DOHH2 (cell line): ENCODE measurements at regions not wholly inside any gene's neighbourhood (a gene's known extent, or its start where the extent isn't known, plus 50 kb on each side); places are given as distances from the start of the nearest gene placed in this dataset.

Experiments
- H3F3A ChIP-seq: fragments of 200-600 bp; sonication (generic), shearing (Covaris generic); 2 replicates; pipeline ENCODE4 v1.6.0; 2016; ENCODE audit warnings: antibody characterized with exemption, mild to moderate bottlenecking; ENCODE audit not compliant: control insufficient read depth, insufficient read depth
- H3K27ac ChIP-seq: fragments of 200-600 bp; sonication (generic); 2 replicates; pipeline ENCODE4 v1.5.1; 2014; ENCODE audit warnings: low read depth, mild to moderate bottlenecking, low read length, moderate library complexity
- H3K27me3 ChIP-seq: fragments of 200-600 bp; sonication (generic); 2 replicates; pipeline ENCODE4 v1.6.1; 2014; ENCODE audit warnings: mild to moderate bottlenecking, low read length, mixed read lengths; ENCODE audit not compliant: control insufficient read depth
- H3K36me3 ChIP-seq: fragments of 200-600 bp; sonication (generic); 2 replicates; pipeline ENCODE4 v1.6.1; 2014; ENCODE audit warnings: mild to moderate bottlenecking, low read length, moderate library complexity, mixed read lengths; ENCODE audit not compliant: control insufficient read depth
- H3K4me1 ChIP-seq: fragments of 200-600 bp; sonication (generic); 2 replicates; pipeline ENCODE4 v1.6.1; 2014; ENCODE audit warnings: mild to moderate bottlenecking, low read length, mixed read lengths; ENCODE audit not compliant: control insufficient read depth
- H3K4me2 ChIP-seq: fragments of 200-600 bp; sonication (generic); 2 replicates; pipeline ENCODE4 v1.6.0; 2014; ENCODE audit warnings: mild to moderate bottlenecking, low read length, moderate library complexity
- H3K4me3 ChIP-seq: fragments of 200-600 bp; sonication (generic); 2 replicates; pipeline ENCODE4 v1.5.1; 2014; ENCODE audit warnings: mild to moderate bottlenecking, low read length, mixed read lengths
- H3K79me2 ChIP-seq: fragments of 200-600 bp; sonication (generic); 2 replicates; pipeline ENCODE4 v1.6.1; 2014; ENCODE audit warnings: mild to moderate bottlenecking, low read length, mixed read lengths; ENCODE audit not compliant: control insufficient read depth
- H3K9me2 ChIP-seq: fragments of 200-600 bp; sonication (generic); replicated peaks from 2 replicates; pipeline ENCODE4 v1.6.1; 2014; ENCODE audit warnings: mild to moderate bottlenecking, low read length, mixed read lengths; ENCODE audit not compliant: control insufficient read depth
- H3K9me3 ChIP-seq: fragments of 200-600 bp; sonication (generic); 2 replicates; pipeline ENCODE4 v1.6.1; 2014; ENCODE audit warnings: antibody characterized with exemption, low read length, mixed read lengths; ENCODE audit not compliant: control insufficient read depth, insufficient read depth
- H4K20me1 ChIP-seq: fragments of 200-600 bp; sonication (generic); 2 replicates; pipeline ENCODE4 v1.6.0; 2014; ENCODE audit warnings: low read depth, mild to moderate bottlenecking, antibody characterized with exemption, low read length, moderate library complexity; ENCODE audit not compliant: control insufficient read depth, insufficient read depth
- CTCF ChIP-seq: fragments of 200-600 bp; sonication (generic); IDR thresholded peaks from one replicate; pipeline ENCODE4 v1.5.1; 2014; ENCODE audit warnings: antibody characterized with exemption, mild to moderate bottlenecking, low read depth, low read length; ENCODE audit not compliant: poor library complexity, severe bottlenecking
- EZH2phosphoT487 ChIP-seq: fragments of 200-600 bp; sonication (generic); IDR thresholded peaks from 2 replicates; pipeline ENCODE4 v1.6.1; 2017; ENCODE audit warnings: borderline replicate concordance, mild to moderate bottlenecking, antibody characterized with exemption, low read length, moderate library complexity, mixed read lengths

DNA sequence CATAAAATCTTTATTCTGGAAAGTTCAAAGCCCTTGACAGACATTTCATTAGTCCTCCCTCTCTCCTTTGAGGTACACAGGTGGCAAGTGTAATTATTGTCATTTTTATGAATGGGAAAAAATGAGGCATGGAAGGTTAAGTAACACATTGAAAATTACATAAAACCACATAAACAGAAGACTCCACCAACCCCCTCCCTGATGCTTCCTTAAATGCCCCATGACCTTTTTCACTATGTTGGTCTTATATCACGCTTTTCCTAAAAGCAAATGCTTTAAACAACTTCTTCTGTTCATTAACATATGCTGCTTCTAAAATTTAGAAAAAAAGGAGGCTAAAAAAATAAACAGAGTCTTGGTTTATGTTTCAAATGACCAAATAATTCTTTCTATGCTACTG, 648.4 kb downstream of the PTPRC start:
- H3K36me3 ChIP-seq: no peaks in the 10 kb centered on the region
- TF ChIP-seq EZH2phosphoT487 (no peak), CTCF (no peak)
- H3K27ac ChIP-seq: no peak overlapping the region
- no peak overlapping the region for H3K4me2 ChIP-seq
- no peaks in the 10 kb centered on the region for H3K9me2 ChIP-seq
- no peaks in the 10 kb centered on the region for H3F3A ChIP-seq
- H3K9me3 ChIP-seq: no peaks in the 10 kb centered on the region
- H4K20me1 ChIP-seq: no peaks in the 10 kb centered on the region
- H3K4me1 ChIP-seq: peaks cover 36% of the 10 kb centered on the region
- no peaks in the 10 kb centered on the region for H3K27me3 ChIP-seq
- H3K4me3 ChIP-seq: no peak overlapping the region
- H3K79me2 ChIP-seq: no peaks in the 10 kb centered on the region

- Histone ChIP-seq H4K20me1 (no peaks in the 10 kb centered on the region), H3K9me2 (no peaks in the 10 kb centered on the region), H3K4me2 (no peak overlapping the region), H3K9me3 (no peaks in the 10 kb centered on the region), H3K4me3 (no peak overlapping the region), H3K36me3 (no peaks in the 10 kb centered on the region), H3F3A (no peaks in the 10 kb centered on the region), H3K79me2 (no peaks in the 10 kb centered on the region), H3K27ac (no peak overlapping the region), H3K4me1 (peaks cover 31% of the 10 kb centered on the region), H3K27me3 (no peaks in the 10 kb centered on the region)
- TF ChIP-seq EZH2phosphoT487: no peak
- no peak for TF ChIP-seq CTCF
Measured at GRCh38 chr1:199287647-199288046, 648.8 kb downstream of the PTPRC start.

DNA sequence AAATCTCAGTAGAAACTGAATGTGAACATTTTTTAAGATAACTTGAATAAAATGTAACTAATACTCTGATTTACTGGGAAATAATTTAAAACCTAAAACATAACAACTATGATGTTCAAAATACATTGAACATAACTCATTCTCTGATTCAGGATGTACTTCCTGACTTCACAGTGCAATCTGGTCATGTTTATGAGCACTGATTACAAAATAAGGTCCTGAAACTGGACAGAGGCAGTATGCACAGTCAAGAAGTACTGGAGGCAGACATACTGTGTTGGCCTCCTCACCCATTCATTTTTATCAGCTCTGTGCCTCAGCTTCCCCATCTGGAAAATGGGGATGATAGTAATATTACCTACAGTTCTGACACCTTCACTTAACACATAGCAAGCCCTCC, 651.3 kb downstream of the PTPRC start:
- H4K20me1 ChIP-seq: no peaks in the 10 kb centered on the region
- H3K79me2 ChIP-seq: no peaks in the 10 kb centered on the region
- H3K9me3 ChIP-seq: no peaks in the 10 kb centered on the region
- no peaks in the 10 kb centered on the region for H3K9me2 ChIP-seq
- H3K4me2 ChIP-seq: peak overlapping the region; percentile 24
- H3K27me3 ChIP-seq: no peaks in the 10 kb centered on the region
- no peak overlapping the region for H3K4me3 ChIP-seq
- H3K4me1 ChIP-seq: peaks cover 14% of the 10 kb centered on the region
- TF ChIP-seq EZH2phosphoT487 (no peak), CTCF (no peak)
- H3K36me3 ChIP-seq: no peaks in the 10 kb centered on the region
- no peak overlapping the region for H3K27ac ChIP-seq
- H3F3A ChIP-seq: no peaks in the 10 kb centered on the region
